Inflammatory macrophage (primary cell): ENCODE measurements at regions not wholly inside any gene's neighbourhood (a gene's known extent, or its start where the extent isn't known, plus 50 kb on each side); places are given as distances from the start of the nearest gene placed in this dataset.

Experiments
- DNase-seq, 2 donors: peaks; one replicate each; pipeline ENCODE4 v3.0.0-alpha.2; 2020 to 2022

- DNase-seq, result no peak
Measured at GRCh38 chr4:152089584-152089983, 328.8 kb upstream of the GATB start.

- DNase-seq, result no peak
Measured at GRCh38 chr4:152087335-152087734, 326.5 kb upstream of the GATB start.

GRCh38 chr4:152085657-152086056 lies 324.9 kb upstream of the GATB start:
- DNase-seq, result no peak

- no peak for DNase-seq
Measured at GRCh38 chr4:152083338-152083737, 322.5 kb upstream of the GATB start.

DNA sequence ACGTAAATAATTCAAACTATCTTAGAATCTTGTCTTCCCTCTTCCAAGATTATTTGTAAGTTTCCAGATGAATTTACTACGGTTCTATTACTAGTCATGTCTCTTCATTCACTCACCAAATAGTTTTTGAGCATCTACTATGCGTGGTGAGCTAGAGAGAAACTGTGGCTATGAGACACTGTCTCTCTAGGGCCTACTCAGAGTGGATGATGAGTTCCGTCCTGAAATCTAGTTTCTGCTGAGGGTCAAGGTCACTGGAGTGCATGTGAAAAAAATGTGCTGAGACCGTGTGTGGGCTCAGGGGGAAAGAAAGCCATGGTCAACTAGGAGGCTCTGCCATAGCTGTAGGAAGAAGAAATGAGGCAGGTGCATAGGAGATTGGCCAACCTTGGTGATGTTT lies 320.2 kb upstream of the GATB start:
- peak in 1 of 2 donors; percentile 41 for DNase-seq

- no peak for DNase-seq
Measured at GRCh38 chr4:152079543-152080293, 318.9 kb upstream of the GATB start.

DNA sequence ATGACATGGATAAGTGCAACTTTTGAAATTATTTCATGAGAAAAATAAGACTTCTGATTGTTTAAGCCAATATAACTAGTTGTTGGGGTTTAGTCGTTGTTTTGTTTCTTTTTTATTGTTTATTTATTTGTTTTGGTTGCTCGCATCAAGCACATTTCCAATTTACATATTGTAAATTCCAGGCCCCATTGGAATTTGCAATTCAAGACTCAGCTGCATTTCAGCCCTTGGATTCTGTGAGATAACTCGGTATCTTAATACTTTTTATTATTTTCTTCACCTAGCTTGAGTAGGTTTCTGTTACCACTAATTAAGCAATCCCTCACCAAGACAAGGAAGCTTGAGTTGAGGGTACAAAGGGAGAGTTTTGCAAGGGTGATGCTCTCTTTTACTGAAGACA lies 318.3 kb upstream of the GATB start:
- no peak for DNase-seq

DNA sequence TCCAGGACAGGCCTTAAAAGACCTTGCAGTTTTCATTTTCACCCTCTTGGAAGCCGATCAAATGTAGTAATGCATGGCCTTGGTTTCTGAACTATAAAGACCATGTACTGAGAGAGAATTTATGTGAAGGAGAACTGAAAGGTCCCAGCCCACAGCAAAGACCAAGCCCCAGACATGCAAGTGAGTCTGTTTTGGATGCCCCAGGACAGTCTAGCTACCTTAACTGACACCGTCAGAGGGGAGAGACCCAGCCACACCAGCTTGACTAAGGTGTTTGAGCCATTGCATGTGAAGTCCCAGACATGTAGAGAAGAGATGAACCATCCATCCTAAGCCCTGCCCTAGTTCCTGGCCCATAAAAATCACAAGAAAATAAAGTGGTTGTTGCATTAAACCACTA lies 316.8 kb upstream of the GATB start:
- no peak for DNase-seq

- DNase-seq, result no peak
Measured at GRCh38 chr4:152075253-152075928, 314.6 kb upstream of the GATB start.

- DNase-seq, result no peak
Measured at GRCh38 chr4:152074573-152074972, 313.8 kb upstream of the GATB start.

GRCh38 chr4:152074088-152074437 lies 313.3 kb upstream of the GATB start:
- no peak for DNase-seq

GRCh38 chr4:152073351-152074087 lies 312.7 kb upstream of the GATB start:
- DNase-seq, result peak; percentile 70 to 86

GRCh38 chr4:152072906-152073305 lies 312.1 kb upstream of the GATB start:
- peak in 1 of 2 donors; percentile 18 for DNase-seq

- no peak for DNase-seq
Measured at GRCh38 chr4:152072001-152072485, 311.2 kb upstream of the GATB start.

DNA sequence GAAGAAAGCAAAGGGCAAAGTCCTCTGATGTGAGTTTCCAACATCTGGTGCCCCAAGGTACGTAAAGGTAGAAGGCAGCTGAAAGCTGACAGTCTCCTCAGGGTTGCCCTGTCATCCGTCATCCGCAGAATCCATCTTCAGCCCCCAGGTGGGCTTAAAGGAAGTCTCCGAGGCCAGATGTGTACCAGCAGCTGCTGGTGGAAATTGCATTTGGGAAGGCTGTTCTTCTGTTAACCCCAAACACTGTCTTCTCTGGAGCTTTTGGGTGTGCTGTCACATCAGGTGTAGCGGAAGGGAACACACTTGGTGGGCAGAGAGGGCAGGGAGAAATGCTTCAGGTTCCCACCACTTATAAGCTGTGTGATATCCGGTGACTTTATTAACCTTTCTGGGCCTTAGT lies 310.0 kb upstream of the GATB start:
- DNase-seq, result no peak

GRCh38 chr4:152068866-152069265 lies 308.1 kb upstream of the GATB start:
- peak; percentile 72 to 85 for DNase-seq

DNA sequence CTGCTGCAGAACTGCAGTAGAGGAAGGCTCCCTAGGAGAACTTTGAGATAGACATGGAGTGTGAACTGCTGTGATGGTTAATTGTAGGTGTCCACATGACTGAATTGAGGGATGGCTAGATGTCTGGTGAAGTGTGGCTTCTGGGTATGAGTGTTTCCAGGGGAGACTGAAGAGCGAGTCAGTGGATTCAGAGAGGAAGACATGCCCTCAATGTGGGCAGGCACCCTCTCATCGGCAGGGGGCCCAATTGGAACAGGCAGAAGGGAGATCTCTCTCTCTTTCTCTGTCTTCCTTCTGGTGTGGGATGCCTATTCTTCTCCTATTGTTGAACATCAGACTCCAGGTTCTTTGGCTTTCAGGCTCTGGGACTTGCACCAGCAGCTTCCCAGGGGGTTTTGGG lies 304.7 kb upstream of the GATB start:
- no peak for DNase-seq

DNA sequence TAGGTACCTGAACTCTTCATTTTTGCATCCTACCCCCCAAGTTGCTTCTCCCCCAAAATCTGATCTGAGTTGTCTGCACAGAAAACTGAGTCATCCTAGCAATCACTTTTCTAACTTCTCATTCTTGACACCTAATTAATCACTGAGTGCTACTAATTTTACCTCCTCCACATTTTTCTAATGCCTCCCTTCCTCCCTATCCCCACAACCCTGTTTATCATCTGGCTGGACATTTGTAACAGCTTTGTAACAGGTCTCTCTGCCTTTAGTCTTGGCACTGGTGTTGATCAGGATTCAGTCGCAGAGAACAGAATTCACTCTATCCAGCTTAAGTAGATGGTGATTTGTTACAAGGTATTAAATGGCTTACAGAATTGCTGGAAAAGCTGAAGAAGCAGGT lies 303.9 kb upstream of the GATB start:
- DNase-seq, result no peak

DNA sequence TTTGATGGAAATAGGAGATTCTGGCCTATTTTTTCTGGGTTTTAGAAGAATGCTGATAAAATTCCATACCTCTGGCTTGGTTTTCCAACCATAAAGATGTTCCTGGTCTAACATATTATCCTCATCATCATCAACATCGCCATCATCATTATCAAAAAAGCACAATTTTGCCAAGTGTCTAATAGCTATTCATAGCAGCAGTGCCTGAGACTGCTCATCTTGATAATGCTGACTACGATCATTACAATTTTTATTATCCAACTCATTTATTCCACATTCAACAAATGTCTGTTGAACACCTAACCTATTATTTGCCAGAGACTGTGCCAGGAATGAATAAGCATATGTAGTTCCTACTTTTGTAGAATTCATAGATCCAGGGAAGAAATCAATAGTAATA lies 303.5 kb upstream of the GATB start:
- DNase-seq, result no peak

- DNase-seq, result no peak
Measured at GRCh38 chr4:152063621-152064240, 302.9 kb upstream of the GATB start.

- peak; percentile 74 to 84 for DNase-seq
Measured at GRCh38 chr4:152062936-152063620, 302.3 kb upstream of the GATB start.

- DNase-seq, result no peak
Measured at GRCh38 chr4:152054731-152055130, 293.9 kb upstream of the GATB start.
